PC-9 (cell line): ENCODE measurements at regions not wholly inside any gene's neighbourhood (a gene's known extent, or its start where the extent isn't known, plus 50 kb on each side); places are given as distances from the start of the nearest gene placed in this dataset.

Experiments used
- BruUV-seq: library from RNA; stranded (reverse); fragments of 400-500 nt; replicated peaks from 2 replicates; lab custom pipeline; 2021; lab: Mats Ljungman, UMichigan
- CTCF ChIA-PET: fragments of 300-600 bp; sonication (Branson Sonifier 250); formaldehyde crosslinking; loops from one replicate; lab custom pipeline; 2022; ENCODE audit warnings: antibody characterized with exemption; lab: Charles Lee
- POLR2A ChIA-PET: fragments of 300-600 bp; sonication (Branson Sonifier 250); formaldehyde crosslinking; loops from one replicate; lab custom pipeline; 2022; ENCODE audit warnings: antibody characterized with exemption; ENCODE audit not compliant: unreplicated experiment; lab: Charles Lee
- DNase-seq, 2 experiments: peaks; one replicate each; pipeline versions ENCODE4 v3.0.0 to v3.0.0-alpha.2; 2015 to 2022; ENCODE audit warnings: mixed read lengths in 1 of 2
- H2AFZ ChIP-seq: fragments of 200-600 bp; sonication (generic); 2 replicates; pipeline ENCODE4 v1.8.1; 2017; ENCODE audit warnings: antibody characterized with exemption
- H3F3A ChIP-seq: fragments of 200-600 bp; sonication (generic); 2 replicates; pipeline ENCODE4 v1.8.1; 2017; ENCODE audit warnings: antibody characterized with exemption, mild to moderate bottlenecking, low read depth; ENCODE audit not compliant: insufficient read depth
- H3K27ac ChIP-seq: fragments of 200-600 bp; sonication (generic); 2 replicates; pipeline ENCODE4 v1.6.1; 2016; ENCODE audit warnings: mixed run types
- H3K27me3 ChIP-seq: fragments of 200-600 bp; sonication (generic); 2 replicates; pipeline ENCODE4 v1.6.1; 2016; ENCODE audit warnings: low read depth, mixed run types; ENCODE audit not compliant: insufficient read depth
- H3K36me3 ChIP-seq: fragments of 200-600 bp; sonication (generic); 2 replicates; pipeline ENCODE4 v1.6.1; 2016; ENCODE audit warnings: low read depth, mixed run types
- H3K4me1 ChIP-seq: fragments of 200-600 bp; sonication (generic); replicated peaks from 2 replicates; pipeline ENCODE4 v1.6.1; 2016; ENCODE audit warnings: mixed run types; ENCODE audit not compliant: insufficient read depth
- H3K4me2 ChIP-seq: fragments of 200-600 bp; sonication (generic); 2 replicates; pipeline ENCODE4 v1.6.1; 2017; ENCODE audit warnings: mixed run types
- H3K4me3 ChIP-seq: fragments of 200-600 bp; sonication (generic); 2 replicates; pipeline ENCODE4 v1.6.1; 2016; ENCODE audit warnings: mixed run types
- H3K79me2 ChIP-seq: fragments of 200-600 bp; sonication (generic); 2 replicates; pipeline ENCODE4 v1.6.1; 2017; ENCODE audit warnings: low read depth, mixed run types
- H3K9me2 ChIP-seq: fragments of 200-600 bp; sonication (generic); 2 replicates; pipeline ENCODE4 v1.8.1; 2017; ENCODE audit warnings: mild to moderate bottlenecking; ENCODE audit not compliant: insufficient read depth
- H3K9me3 ChIP-seq: fragments of 200-600 bp; sonication (generic); 2 replicates; pipeline ENCODE4 v1.8.1; 2016; ENCODE audit warnings: low read depth; ENCODE audit not compliant: insufficient read depth
- H4K20me1 ChIP-seq: fragments of 200-600 bp; sonication (generic); 2 replicates; pipeline ENCODE4 v1.8.1; 2017; ENCODE audit not compliant: insufficient read depth
- EZH2 ChIP-seq: fragments of 200-600 bp; sonication (generic); IDR thresholded peaks from 2 replicates; pipeline ENCODE4 v1.8.0; 2017; ENCODE audit warnings: antibody characterized with exemption, low read depth
- intact Hi-C: fragments of 100-400 bp; cut with micrococcal nuclease; formaldehyde crosslinking; loops from one replicate; pipeline ENCODE4 v1.10.0; 2022; ENCODE audit not compliant: unreplicated experiment
- TF ChIP-seq, protein P1 (sequence below): fragments of 200-600 bp; sonication (generic); conservative IDR thresholded peaks from 2 replicates; pipeline ENCODE4 v1.6.1; 2017; ENCODE audit warnings: mixed run types, antibody characterized with exemption, mild to moderate bottlenecking, moderate library complexity

GRCh38 chrX:129318375-129318774 lies 204.9 kb downstream of the SMARCA1 start:
- Histone ChIP-seq H3F3A (no peaks in the 10 kb centered on the region), H3K4me3 (no peak overlapping the region), H4K20me1 (no peaks in the 10 kb centered on the region), H3K4me1 (no peaks in the 10 kb centered on the region), H3K27ac (no peak overlapping the region), H3K27me3 (no peaks in the 10 kb centered on the region), H3K79me2 (no peaks in the 10 kb centered on the region), H2AFZ (no peak overlapping the region), H3K9me2 (no peaks in the 10 kb centered on the region), H3K36me3 (no peaks in the 10 kb centered on the region), H3K4me2 (no peak overlapping the region), H3K9me3 (no peaks in the 10 kb centered on the region)
- TF ChIP-seq, protein P1, sequence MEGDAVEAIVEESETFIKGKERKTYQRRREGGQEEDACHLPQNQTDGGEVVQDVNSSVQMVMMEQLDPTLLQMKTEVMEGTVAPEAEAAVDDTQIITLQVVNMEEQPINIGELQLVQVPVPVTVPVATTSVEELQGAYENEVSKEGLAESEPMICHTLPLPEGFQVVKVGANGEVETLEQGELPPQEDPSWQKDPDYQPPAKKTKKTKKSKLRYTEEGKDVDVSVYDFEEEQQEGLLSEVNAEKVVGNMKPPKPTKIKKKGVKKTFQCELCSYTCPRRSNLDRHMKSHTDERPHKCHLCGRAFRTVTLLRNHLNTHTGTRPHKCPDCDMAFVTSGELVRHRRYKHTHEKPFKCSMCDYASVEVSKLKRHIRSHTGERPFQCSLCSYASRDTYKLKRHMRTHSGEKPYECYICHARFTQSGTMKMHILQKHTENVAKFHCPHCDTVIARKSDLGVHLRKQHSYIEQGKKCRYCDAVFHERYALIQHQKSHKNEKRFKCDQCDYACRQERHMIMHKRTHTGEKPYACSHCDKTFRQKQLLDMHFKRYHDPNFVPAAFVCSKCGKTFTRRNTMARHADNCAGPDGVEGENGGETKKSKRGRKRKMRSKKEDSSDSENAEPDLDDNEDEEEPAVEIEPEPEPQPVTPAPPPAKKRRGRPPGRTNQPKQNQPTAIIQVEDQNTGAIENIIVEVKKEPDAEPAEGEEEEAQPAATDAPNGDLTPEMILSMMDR, result peak; percentile 70
- no peak for TF ChIP-seq EZH2
- no TSS peak for BruUV-seq
- DNase-seq, result peak in 1 of 2 experiments; percentile 9
- intact Hi-C loops, result loop anchor here (2.0 kb wide), 1 partner anchor 42 kb away; no protein-coding TSS in a partner anchor
- ChIA-PET POLR2A (interaction anchor here (0.6 kb wide), 1 partner anchor 504 kb away, joined by 3 read pairs; no protein-coding TSS in a partner anchor), CTCF (no interaction called here)

DNA sequence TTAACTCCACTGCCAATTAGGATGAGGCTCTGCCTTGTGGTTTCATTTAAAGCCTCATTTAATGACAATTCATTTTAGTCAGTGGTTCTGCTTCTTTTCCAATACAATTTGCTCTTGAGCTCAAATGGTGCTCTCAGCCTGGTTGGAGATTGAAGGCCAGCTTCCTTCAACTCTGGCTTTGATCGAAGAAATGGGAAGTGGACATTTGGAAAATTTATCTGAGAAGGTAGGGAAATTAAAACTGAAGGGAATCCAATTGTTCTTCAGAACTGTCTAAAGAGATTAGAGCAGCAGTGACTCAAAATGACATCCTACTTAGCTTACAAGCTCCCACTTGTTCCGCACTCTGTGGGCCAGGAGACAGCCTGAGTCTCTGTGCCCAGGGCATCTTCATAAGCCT lies 206.8 kb downstream of the SMARCA1 start:
- H3K4me2 ChIP-seq, result no peak overlapping the region
- no peaks in the 10 kb centered on the region for H3K27me3 ChIP-seq
- TF ChIP-seq EZH2, result no peak
- TF ChIP-seq, protein P1, result no peak
- no peak overlapping the region for H2AFZ ChIP-seq
- ChIA-PET POLR2A (no interaction called here), CTCF (no interaction called here)
- intact Hi-C loops, result no loop called here
- H3K4me1 ChIP-seq, result no peaks in the 10 kb centered on the region
- H3K27ac ChIP-seq, result no peak overlapping the region
- no peaks in the 10 kb centered on the region for H3K79me2 ChIP-seq
- no TSS peak for BruUV-seq
- no peaks in the 10 kb centered on the region for H3F3A ChIP-seq
- H3K4me3 ChIP-seq, result no peak overlapping the region
- no peaks in the 10 kb centered on the region for H4K20me1 ChIP-seq
- no peaks in the 10 kb centered on the region for H3K9me3 ChIP-seq
- no peaks in the 10 kb centered on the region for H3K9me2 ChIP-seq
- H3K36me3 ChIP-seq, result no peaks in the 10 kb centered on the region
- DNase-seq, result no peak

DNA sequence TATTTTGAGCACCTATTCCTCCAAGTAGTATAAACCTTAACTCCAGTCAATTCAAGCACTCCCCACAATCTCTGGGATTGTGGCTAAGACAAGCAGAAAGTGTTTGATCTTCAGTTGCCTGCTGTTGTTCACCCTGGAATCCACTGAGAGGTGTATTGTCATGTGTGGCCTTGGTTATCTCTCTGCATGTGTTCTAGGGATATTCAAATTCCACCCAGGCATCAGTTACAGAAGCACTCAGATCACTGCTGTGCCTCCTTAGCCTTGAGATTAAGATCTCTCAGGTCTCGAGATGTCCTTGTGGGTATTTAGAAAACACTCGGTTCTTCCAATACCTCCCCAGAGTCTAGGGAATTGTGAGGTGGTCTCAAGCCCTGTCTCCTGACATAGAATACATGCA lies 213.3 kb downstream of the SMARCA1 start:
- DNase-seq, result no peak
- no TSS peak for BruUV-seq
- no peak for TF ChIP-seq EZH2
- TF ChIP-seq, protein P1, result no peak
- intact Hi-C loops, result no loop called here
- CTCF ChIA-PET, result no interaction called here
- H3K27ac ChIP-seq, result no peak overlapping the region
- POLR2A ChIA-PET, result no interaction called here
- H3K27me3 ChIP-seq, result no peaks in the 10 kb centered on the region
- no peaks in the 10 kb centered on the region for H3K9me2 ChIP-seq
- H3K36me3 ChIP-seq, result no peaks in the 10 kb centered on the region
- no peaks in the 10 kb centered on the region for H3K4me1 ChIP-seq
- no peaks in the 10 kb centered on the region for H3F3A ChIP-seq
- H3K4me3 ChIP-seq, result no peak overlapping the region
- no peak overlapping the region for H2AFZ ChIP-seq
- H3K9me3 ChIP-seq, result no peaks in the 10 kb centered on the region
- no peak overlapping the region for H3K4me2 ChIP-seq
- H4K20me1 ChIP-seq, result no peaks in the 10 kb centered on the region
- no peaks in the 10 kb centered on the region for H3K79me2 ChIP-seq
